ENCODE measurements at regions not wholly inside any gene's neighbourhood (a gene's known extent, or its start where the extent isn't known, plus 50 kb on each side); places are given as distances from the start of the nearest gene placed in this dataset.

DNA sequence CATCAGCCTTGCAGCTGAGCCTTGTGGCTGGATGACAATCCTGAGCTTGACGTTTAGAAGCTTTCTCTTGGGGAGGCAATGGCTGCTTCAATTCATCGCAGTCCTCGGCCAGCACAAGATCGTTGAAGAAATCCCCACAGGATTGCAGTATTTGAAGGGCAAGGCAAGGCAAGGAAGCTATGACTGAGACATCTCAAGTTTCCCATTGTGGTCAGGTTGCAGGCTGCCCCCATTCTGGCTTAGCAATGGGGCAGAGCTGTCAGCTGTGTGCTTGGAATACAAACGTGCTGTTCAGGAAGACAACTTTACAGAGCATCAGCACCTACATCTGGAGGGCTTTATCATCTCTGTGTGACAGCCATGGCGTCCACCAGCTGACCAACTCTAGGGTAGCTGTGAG, 275.9 kb upstream of the TBL1XR1 start:
- no peak for TF ChIP-seq POLR2A (IDR thresholded peaks at IDR 0.05)
- TF ChIP-seq, protein P1, sequence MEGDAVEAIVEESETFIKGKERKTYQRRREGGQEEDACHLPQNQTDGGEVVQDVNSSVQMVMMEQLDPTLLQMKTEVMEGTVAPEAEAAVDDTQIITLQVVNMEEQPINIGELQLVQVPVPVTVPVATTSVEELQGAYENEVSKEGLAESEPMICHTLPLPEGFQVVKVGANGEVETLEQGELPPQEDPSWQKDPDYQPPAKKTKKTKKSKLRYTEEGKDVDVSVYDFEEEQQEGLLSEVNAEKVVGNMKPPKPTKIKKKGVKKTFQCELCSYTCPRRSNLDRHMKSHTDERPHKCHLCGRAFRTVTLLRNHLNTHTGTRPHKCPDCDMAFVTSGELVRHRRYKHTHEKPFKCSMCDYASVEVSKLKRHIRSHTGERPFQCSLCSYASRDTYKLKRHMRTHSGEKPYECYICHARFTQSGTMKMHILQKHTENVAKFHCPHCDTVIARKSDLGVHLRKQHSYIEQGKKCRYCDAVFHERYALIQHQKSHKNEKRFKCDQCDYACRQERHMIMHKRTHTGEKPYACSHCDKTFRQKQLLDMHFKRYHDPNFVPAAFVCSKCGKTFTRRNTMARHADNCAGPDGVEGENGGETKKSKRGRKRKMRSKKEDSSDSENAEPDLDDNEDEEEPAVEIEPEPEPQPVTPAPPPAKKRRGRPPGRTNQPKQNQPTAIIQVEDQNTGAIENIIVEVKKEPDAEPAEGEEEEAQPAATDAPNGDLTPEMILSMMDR (IDR thresholded peaks at IDR 0.05), result no peak
